PC-3 (cell line): ENCODE measurements at regions not wholly inside any gene's neighbourhood (a gene's known extent, or its start where the extent isn't known, plus 50 kb on each side); places are given as distances from the start of the nearest gene placed in this dataset.

Experiments
- CTCF ChIP-seq: fragments of 300-600 bp; sonication (generic); conservative IDR thresholded peaks from 2 replicates; pipeline ENCODE4 v1.5.1; 2017; ENCODE audit warnings: antibody characterized with exemption, low read depth, mild to moderate bottlenecking, low read length
- EZH2 ChIP-seq: fragments of 300-600 bp; sonication (generic); IDR thresholded peaks from one replicate; pipeline ENCODE4 v1.6.1; 2017; ENCODE audit warnings: antibody characterized with exemption, mild to moderate bottlenecking, low read length; ENCODE audit not compliant: unreplicated experiment
- EZH2phosphoT487 ChIP-seq: fragments of 300-600 bp; sonication (generic); IDR thresholded peaks from 2 replicates; pipeline ENCODE4 v1.6.1; 2018; ENCODE audit warnings: mild to moderate bottlenecking, antibody characterized with exemption, low read length, borderline replicate concordance

GRCh38 chr3:190995156-190995555 is 132.7 kb upstream of the GMNC start:
- no peak for TF ChIP-seq CTCF
- no peak for TF ChIP-seq EZH2
- no peak for TF ChIP-seq EZH2phosphoT487
